C4-2B (cell line): ENCODE measurements at regions not wholly inside any gene's neighbourhood (a gene's known extent, or its start where the extent isn't known, plus 50 kb on each side); places are given as distances from the start of the nearest gene placed in this dataset.

Experiments used
- ZFX ChIP-seq: fragments of 450-650 bp; IDR thresholded peaks from 2 replicates; pipeline ENCODE4 v1.6.1; 2017
- TF ChIP-seq, protein P1 (sequence below): fragments of 450-650 bp; conservative IDR thresholded peaks from 2 replicates; pipeline ENCODE4 v1.5.1; 2017; ENCODE audit warnings: mild to moderate bottlenecking

DNA sequence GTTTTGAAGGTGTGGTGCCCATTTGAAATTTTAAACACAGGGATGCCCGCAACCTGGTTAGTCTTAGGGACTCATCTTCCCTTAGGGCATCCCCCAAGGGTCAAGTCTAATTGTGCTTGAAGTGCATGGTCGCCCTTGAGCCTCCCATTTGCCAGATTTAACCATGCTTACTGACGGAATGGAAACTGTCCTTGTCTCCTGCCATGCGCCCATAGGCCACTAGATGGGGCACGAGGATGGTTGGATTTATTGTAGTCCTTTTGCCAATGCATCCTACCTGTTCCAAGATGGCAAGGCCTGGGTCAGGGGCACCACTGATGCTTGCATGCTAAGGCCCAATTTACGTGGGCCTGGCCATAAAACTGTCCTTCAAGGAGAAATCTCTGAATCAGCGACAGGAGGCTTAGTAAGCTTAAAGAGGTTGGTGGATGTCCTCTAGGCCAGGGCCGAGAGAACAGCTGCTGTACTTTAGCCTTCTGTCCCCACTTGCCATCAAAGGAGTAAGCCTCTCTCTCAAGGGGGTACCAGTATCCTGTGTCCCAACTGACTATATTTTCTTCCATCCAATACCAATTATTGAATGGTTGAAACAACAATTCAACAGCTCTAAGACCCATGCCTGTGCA, 355.4 kb downstream of the OTOL1 start:
- TF ChIP-seq, protein P1, sequence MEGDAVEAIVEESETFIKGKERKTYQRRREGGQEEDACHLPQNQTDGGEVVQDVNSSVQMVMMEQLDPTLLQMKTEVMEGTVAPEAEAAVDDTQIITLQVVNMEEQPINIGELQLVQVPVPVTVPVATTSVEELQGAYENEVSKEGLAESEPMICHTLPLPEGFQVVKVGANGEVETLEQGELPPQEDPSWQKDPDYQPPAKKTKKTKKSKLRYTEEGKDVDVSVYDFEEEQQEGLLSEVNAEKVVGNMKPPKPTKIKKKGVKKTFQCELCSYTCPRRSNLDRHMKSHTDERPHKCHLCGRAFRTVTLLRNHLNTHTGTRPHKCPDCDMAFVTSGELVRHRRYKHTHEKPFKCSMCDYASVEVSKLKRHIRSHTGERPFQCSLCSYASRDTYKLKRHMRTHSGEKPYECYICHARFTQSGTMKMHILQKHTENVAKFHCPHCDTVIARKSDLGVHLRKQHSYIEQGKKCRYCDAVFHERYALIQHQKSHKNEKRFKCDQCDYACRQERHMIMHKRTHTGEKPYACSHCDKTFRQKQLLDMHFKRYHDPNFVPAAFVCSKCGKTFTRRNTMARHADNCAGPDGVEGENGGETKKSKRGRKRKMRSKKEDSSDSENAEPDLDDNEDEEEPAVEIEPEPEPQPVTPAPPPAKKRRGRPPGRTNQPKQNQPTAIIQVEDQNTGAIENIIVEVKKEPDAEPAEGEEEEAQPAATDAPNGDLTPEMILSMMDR, result peak; percentile 92
- no peak for TF ChIP-seq ZFX
